ENCODE measurements at regions not wholly inside any gene's neighbourhood (a gene's known extent, or its start where the extent isn't known, plus 50 kb on each side); places are given as distances from the start of the nearest gene placed in this dataset.

DNA sequence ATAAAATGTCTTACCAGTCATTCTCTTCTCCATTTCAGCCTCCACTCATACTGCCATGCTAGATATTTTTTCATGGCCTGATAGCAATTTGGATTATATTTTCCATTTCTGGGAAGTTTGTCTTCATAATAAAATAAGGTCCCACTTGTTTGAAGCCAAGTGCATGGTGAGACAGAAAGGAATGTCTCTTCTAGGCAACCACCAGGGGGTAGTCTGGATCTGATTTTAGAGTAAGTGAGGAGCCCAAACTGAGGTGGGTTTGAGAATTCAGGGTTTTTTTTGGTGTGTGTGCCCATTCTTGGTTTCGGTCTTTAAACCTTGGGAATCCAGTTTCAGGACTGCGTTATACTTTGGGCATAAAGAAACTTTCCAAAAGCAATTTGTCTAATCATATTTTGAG is 315.5 kb downstream of the RPRM start:
- peak; percentile 31 for DNase-seq (ENCODE audit: low read depth)
- H3K4me3 ChIP-seq (ENCODE audit: low read depth, low read length) = no peak overlapping the region
- in situ Hi-C loops (cut with HindIII; ENCODE audit: low sequenced_read_pairs) = no loop called here
- TF ChIP-seq, protein P1, sequence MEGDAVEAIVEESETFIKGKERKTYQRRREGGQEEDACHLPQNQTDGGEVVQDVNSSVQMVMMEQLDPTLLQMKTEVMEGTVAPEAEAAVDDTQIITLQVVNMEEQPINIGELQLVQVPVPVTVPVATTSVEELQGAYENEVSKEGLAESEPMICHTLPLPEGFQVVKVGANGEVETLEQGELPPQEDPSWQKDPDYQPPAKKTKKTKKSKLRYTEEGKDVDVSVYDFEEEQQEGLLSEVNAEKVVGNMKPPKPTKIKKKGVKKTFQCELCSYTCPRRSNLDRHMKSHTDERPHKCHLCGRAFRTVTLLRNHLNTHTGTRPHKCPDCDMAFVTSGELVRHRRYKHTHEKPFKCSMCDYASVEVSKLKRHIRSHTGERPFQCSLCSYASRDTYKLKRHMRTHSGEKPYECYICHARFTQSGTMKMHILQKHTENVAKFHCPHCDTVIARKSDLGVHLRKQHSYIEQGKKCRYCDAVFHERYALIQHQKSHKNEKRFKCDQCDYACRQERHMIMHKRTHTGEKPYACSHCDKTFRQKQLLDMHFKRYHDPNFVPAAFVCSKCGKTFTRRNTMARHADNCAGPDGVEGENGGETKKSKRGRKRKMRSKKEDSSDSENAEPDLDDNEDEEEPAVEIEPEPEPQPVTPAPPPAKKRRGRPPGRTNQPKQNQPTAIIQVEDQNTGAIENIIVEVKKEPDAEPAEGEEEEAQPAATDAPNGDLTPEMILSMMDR (IDR thresholded peaks at IDR 0.05; ENCODE audit: low read depth, low read length, missing control alignments) = peak; percentile 59

DNA sequence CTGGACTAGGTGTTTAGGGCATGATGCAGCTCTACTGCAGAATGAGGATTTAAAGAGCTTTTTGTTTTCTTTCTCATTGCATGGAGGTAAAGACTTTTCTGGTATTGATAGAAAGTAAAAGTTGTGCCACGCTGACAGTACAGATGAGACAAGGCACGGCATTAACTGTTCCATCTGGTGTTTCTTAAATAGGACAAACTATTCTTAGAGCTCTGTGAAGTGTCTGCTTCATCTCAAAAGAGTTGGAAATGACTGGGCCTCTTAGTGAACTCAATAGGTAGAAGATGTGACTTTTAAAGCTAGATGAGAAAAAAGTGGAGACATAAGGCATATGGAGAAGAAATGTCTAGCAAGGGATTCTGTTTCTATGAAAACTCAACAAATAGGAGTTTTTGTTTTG is 321.8 kb downstream of the RPRM start:
- in situ Hi-C loops (cut with HindIII; ENCODE audit: low sequenced_read_pairs) = loop anchor here (5.0 kb wide), 1 partner anchor 89 kb away; no protein-coding TSS in a partner anchor
- H3K4me3 ChIP-seq (ENCODE audit: low read depth, low read length) = no peak overlapping the region
- TF ChIP-seq, protein P1 (IDR thresholded peaks at IDR 0.05; ENCODE audit: low read depth, low read length, missing control alignments) = no peak
- DNase-seq (ENCODE audit: low read depth) = no peak

DNA sequence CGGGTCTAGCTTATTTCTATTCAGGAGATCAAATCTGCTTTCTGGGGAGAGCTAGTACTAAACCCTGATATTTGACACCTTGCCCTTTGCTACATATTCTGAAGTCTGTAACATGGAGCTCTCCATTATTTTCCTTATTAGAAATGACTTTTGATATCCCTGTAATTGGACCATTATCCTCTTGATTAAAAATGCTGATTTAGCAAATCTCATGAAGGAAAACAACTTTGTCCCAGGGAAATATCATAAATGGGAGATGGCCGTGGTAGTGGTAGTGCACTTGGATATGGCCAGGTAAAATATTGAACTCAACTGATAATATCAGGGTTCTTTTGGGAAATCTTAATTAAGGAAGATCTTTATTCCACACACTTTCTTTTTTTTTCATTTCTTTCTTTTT is 326.5 kb downstream of the RPRM start:
- in situ Hi-C loops (cut with HindIII; ENCODE audit: low sequenced_read_pairs) = no loop called here
- DNase-seq (ENCODE audit: low read depth) = no peak
- no peak overlapping the region for H3K4me3 ChIP-seq (ENCODE audit: low read depth, low read length)
- TF ChIP-seq, protein P1 (IDR thresholded peaks at IDR 0.05; ENCODE audit: low read depth, low read length, missing control alignments) = no peak

DNA sequence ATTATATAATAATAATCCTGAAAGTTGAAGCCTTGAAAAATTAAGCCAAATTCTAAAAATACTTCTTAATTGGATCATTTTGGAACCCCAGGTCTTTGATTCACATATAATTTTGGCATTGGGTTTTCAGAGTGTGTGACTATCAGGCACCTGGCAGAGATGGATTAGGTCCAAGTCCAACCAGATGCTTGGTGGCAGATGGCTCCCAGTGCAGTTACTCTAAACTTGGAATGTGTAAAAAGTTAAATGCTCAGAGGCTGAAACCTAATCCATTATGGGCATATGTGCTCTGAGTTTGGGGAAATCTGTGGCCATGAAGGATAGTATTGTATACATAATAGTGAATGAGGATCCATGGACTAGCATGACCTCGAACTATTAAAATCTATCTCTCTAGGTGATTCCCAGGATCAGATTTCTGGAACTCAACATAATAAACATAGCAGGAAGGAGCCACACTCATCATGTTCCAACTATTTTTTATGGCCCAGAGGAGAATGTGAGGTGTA is 333.0 kb downstream of the RPRM start:
- in situ Hi-C loops (cut with HindIII; ENCODE audit: low sequenced_read_pairs) = no loop called here
- DNase-seq (ENCODE audit: low read depth) = no peak
- no peak overlapping the region for H3K4me3 ChIP-seq (ENCODE audit: low read depth, low read length)
- TF ChIP-seq, protein P1 (IDR thresholded peaks at IDR 0.05; ENCODE audit: low read depth, low read length, missing control alignments) = no peak

DNA sequence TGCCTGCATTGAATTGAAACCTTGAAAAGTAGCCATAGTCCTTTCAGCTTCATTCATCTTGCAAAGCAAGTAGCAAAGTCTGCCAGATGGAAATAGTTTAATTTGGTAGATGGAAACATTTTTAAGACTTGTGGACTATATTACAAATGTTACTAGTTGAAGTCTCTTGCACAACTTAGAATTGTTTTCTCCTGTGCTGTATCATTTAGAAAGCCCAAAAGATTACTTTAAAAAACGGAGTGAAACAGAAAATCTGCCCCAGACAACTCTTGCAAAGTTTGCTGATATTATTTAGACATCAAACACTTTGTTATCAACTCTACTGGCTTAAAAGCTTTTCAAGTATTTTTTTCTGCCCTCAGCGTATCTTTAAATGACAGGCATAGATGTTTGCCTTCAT is 335.0 kb downstream of the RPRM start:
- in situ Hi-C loops (cut with HindIII; ENCODE audit: low sequenced_read_pairs) = no loop called here
- TF ChIP-seq, protein P1 (IDR thresholded peaks at IDR 0.05; ENCODE audit: low read depth, low read length, missing control alignments) = no peak
- no peak overlapping the region for H3K4me3 ChIP-seq (ENCODE audit: low read depth, low read length)
- no peak for DNase-seq (ENCODE audit: low read depth)

DNA sequence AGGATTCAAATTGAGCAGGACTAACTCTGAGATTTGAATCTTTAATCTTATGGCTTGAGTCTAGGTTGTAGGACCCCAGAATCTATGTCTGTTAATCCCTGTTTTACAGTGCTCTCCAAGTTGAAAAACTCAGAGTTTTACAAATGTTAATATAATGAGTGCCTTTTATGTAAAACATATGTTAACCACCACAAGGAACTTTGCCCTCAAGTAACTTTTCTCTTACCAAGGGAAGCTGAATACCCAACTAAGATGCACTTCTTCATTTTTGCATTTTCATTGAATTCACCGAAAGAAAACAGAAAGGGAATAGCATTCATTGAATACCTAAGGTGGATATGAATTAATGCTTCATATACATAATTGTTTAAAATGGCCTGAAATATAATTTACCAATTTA is 338.1 kb downstream of the RPRM start:
- DNase-seq (ENCODE audit: low read depth) = no peak
- in situ Hi-C loops (cut with HindIII; ENCODE audit: low sequenced_read_pairs) = no loop called here
- H3K4me3 ChIP-seq (ENCODE audit: low read depth, low read length) = no peak overlapping the region
- TF ChIP-seq, protein P1 (IDR thresholded peaks at IDR 0.05; ENCODE audit: low read depth, low read length, missing control alignments) = no peak

All from astrocyte of the cerebellum (primary cell).